ENCODE measurements at regions not wholly inside any gene's neighbourhood (a gene's known extent, or its start where the extent isn't known, plus 50 kb on each side); places are given as distances from the start of the nearest gene placed in this dataset.

DNA sequence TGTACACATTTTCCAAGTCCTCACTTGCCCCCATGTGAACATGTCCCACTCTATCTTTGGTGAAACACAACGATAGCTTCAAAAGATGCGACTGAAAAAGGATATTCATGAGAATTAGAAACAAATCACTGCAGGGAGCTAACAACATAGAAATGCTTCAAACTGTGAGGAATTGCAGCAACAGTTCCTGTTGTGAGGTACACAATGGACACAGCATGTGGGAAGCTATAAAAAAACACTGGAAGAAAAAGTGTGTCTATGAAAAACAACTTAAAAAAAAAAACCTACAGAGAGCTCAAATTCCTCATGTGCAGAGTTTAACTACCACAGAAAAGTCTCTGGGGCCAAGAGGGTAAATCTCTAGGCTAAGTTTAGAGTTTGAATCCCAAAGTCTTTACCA, 51.6 kb upstream of the BLTP1 start:
- no peak overlapping the region for H3K4me3 ChIP-seq (ENCODE audit: low read depth, low read length)
- DNase-seq (ENCODE audit: low read depth), result no peak
- TF ChIP-seq POLR2A (IDR thresholded peaks at IDR 0.05; ENCODE audit: extremely low read depth, insufficient read length) (no peak), MYC (IDR thresholded peaks at IDR 0.05; ENCODE audit: low read depth, low read length) (no peak)
- TF ChIP-seq, protein P1, sequence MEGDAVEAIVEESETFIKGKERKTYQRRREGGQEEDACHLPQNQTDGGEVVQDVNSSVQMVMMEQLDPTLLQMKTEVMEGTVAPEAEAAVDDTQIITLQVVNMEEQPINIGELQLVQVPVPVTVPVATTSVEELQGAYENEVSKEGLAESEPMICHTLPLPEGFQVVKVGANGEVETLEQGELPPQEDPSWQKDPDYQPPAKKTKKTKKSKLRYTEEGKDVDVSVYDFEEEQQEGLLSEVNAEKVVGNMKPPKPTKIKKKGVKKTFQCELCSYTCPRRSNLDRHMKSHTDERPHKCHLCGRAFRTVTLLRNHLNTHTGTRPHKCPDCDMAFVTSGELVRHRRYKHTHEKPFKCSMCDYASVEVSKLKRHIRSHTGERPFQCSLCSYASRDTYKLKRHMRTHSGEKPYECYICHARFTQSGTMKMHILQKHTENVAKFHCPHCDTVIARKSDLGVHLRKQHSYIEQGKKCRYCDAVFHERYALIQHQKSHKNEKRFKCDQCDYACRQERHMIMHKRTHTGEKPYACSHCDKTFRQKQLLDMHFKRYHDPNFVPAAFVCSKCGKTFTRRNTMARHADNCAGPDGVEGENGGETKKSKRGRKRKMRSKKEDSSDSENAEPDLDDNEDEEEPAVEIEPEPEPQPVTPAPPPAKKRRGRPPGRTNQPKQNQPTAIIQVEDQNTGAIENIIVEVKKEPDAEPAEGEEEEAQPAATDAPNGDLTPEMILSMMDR (IDR thresholded peaks at IDR 0.05; ENCODE audit: low read depth, low read length), result no peak
- TF ChIP-seq, protein P2, sequence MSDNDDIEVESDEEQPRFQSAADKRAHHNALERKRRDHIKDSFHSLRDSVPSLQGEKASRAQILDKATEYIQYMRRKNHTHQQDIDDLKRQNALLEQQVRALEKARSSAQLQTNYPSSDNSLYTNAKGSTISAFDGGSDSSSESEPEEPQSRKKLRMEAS (IDR thresholded peaks at IDR 0.05; ENCODE audit: low read depth, low read length), result no peak

DNA sequence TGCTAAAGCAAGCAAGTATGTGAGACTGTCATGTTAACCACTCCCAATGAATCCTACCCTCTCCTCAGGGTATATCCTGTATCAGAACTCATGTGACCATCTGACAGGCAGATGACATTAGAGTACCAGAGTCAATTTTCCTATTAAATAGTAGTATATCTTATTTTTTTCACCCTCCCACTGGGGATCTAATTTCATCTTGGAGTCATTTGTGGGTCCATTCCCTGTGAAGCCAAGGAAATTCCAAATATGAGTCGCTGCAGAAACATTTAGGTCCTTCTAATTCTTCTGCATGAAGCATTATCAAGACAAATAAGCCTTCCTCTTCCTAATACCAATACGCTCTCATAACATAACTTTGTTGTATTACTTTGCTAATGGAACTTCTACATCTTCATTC, 52.2 kb upstream of the BLTP1 start:
- no peak for DNase-seq (ENCODE audit: low read depth)
- TF ChIP-seq, protein P1 (IDR thresholded peaks at IDR 0.05; ENCODE audit: low read depth, low read length), result no peak
- TF ChIP-seq POLR2A (IDR thresholded peaks at IDR 0.05; ENCODE audit: extremely low read depth, insufficient read length) (no peak), MYC (IDR thresholded peaks at IDR 0.05; ENCODE audit: low read depth, low read length) (no peak)
- TF ChIP-seq, protein P2 (IDR thresholded peaks at IDR 0.05; ENCODE audit: low read depth, low read length), result no peak

DNA sequence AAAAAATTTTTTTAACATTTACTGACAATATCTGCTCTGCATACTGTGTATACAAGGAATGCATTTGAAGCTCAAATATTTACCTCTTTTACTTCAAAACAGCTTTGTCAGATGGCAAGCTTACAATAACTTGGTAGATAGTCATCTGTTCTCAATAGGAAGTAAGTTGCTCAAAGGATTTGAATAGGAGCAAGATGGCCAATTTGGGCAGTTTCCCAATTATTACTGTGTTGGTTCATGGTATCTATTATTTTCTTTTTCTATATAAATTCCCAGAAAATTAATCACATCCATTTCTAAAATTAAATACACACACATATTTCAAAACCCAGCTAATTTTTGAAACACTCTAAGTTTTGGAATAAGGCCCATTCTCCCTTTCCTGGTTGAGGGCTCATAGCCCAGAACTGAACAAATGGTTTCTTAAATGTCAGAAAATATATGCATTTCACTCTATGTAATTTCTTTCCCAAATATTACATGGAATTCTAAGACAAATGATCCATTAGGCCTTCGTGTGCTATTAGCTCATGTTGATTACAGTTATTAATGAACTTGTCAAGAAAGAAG, 60.2 kb upstream of the BLTP1 start:
- TF ChIP-seq POLR2A (IDR thresholded peaks at IDR 0.05; ENCODE audit: extremely low read depth, insufficient read length) (no peak), MYC (IDR thresholded peaks at IDR 0.05; ENCODE audit: low read depth, low read length) (no peak)
- TF ChIP-seq, protein P2 (IDR thresholded peaks at IDR 0.05; ENCODE audit: low read depth, low read length), result no peak
- TF ChIP-seq, protein P1 (IDR thresholded peaks at IDR 0.05; ENCODE audit: low read depth, low read length), result no peak
- no peak overlapping the region for H3K4me3 ChIP-seq (ENCODE audit: low read depth, low read length)
- DNase-seq (ENCODE audit: low read depth), result no peak

More for the DNA sequence above, 52.2 kb upstream of the BLTP1 start:
- no peak overlapping the region for H3K4me3 ChIP-seq (ENCODE audit: low read depth, low read length)

DNA sequence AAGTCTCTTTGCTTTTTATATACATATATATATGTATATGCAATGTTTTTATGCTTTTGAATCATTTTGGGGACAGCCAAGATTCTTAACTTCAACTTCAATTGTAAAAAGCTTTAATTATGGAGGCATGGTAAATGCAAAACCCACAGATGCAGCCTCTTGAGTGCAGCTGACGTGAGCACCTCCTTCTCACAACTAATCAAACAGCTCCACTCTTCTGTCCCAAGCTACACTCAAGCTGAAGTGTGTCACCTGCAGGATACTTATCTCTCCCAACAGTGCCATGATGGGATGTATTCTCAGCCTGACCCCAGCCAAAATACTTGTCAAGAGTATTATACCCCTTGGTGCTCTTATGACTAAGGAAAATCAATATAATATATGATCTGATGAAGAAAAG, 60.7 kb upstream of the BLTP1 start:
- no peak for DNase-seq (ENCODE audit: low read depth)
- H3K4me3 ChIP-seq (ENCODE audit: low read depth, low read length), result no peak overlapping the region
- TF ChIP-seq, protein P1 (IDR thresholded peaks at IDR 0.05; ENCODE audit: low read depth, low read length), result no peak
- TF ChIP-seq, protein P2 (IDR thresholded peaks at IDR 0.05; ENCODE audit: low read depth, low read length), result no peak
- TF ChIP-seq MYC (IDR thresholded peaks at IDR 0.05; ENCODE audit: low read depth, low read length), result no peak
- no peak for TF ChIP-seq POLR2A (IDR thresholded peaks at IDR 0.05; ENCODE audit: extremely low read depth, insufficient read length)

DNA sequence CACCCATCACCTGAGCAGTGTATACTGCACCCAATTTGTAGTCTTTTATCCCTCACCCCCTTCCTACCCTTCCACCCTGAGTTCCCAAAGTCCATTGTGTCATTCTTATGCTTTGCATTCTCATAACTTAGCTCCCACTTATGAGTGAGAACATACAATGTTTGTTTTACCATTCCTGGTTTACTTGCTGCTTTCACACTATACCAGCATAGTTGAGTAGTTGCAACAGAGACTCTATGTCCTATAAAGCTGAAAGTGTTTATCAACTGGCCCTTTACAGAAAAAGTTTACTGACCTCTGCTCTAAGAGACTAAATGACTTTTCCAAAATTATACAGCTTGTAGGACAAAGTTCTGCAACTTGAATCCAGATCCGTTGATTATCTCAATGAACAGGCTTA, 61.1 kb upstream of the BLTP1 start:
- H3K4me3 ChIP-seq (ENCODE audit: low read depth, low read length), result no peak overlapping the region
- DNase-seq (ENCODE audit: low read depth), result no peak
- TF ChIP-seq, protein P1 (IDR thresholded peaks at IDR 0.05; ENCODE audit: low read depth, low read length), result no peak
- no peak for TF ChIP-seq MYC (IDR thresholded peaks at IDR 0.05; ENCODE audit: low read depth, low read length)
- TF ChIP-seq, protein P2 (IDR thresholded peaks at IDR 0.05; ENCODE audit: low read depth, low read length), result no peak
- TF ChIP-seq POLR2A (IDR thresholded peaks at IDR 0.05; ENCODE audit: extremely low read depth, insufficient read length), result no peak

All from NB4 (cell line).